GM08714 (cell line): ENCODE measurements at regions not wholly inside any gene's neighbourhood (a gene's known extent, or its start where the extent isn't known, plus 50 kb on each side); places are given as distances from the start of the nearest gene placed in this dataset.

ENCODE experiments used
- H3K4me3 ChIP-seq: fragments of 200-500 bp; sonication (Bioruptor generic); 2 replicates; pipeline ENCODE4 v1.5.1; 2014; ENCODE audit warnings: mild to moderate bottlenecking, low read length, inconsistent platforms
- ZNF274 ChIP-seq: IDR thresholded peaks from 2 replicates; pipeline ENCODE4 v1.6.1; 2012; ENCODE audit warnings: mild to moderate bottlenecking, low read depth, low read length

DNA sequence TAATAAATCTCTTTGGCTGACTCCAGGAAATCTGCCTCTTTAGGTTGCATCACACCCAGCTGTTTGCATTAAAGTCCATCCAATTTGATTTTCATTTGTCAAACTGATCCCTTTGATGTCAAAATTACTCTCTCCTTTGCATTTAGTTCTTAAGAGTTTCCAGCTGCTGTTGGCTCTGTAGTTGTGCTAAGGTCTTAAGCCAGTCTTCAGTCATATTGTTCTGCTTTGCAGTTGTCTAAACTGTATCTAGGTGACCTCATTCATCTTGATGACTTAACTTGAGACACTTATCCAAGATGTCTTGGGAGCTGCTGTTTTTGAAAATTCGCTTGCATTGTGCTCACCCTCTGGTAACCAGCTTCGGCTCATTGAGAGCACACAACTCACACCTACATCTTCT lies 386.9 kb upstream of the TLE4 start:
- H3K4me3 ChIP-seq = no peak overlapping the region
- TF ChIP-seq ZNF274 = no peak

DNA sequence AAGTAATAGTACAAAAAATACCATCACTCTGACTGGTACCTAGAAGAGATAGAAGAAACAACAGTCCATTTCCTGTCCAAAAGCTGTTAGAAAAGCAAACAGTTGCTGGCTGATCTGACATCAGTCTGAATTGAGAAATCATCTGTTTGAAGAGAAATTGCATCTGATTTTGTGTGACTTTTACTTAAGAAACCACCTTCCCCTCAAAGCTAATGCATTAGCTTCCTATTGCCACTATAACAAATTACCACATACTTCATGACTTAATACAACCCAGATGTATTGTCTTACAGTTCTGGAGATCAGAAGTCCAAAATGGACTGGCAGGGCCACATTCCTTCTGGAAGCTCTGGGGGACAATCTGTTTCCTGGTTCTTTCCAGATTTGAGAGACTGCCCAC lies 385.9 kb upstream of the TLE4 start:
- no peak for TF ChIP-seq ZNF274
- H3K4me3 ChIP-seq = no peak overlapping the region

DNA sequence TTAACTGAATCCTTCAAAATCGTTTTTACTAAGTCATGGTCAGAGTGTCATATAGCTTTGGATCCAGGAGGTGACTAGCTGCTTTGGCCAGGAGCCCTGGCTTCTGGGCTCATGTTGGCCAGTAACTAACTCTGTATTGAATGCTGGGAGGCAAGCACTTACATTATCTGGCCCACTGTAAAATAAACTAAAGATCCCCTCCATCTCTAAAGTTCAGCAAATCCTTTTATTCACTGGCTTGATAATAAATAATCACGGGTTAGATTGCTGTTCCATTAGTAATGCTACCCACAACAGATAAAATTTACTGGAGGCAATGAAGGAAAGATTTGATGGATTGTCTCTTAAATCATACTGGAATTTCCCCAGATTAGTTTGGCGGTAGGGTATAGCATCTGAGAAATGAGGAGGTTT lies 382.2 kb upstream of the TLE4 start:
- H3K4me3 ChIP-seq = no peak overlapping the region
- no peak for TF ChIP-seq ZNF274

DNA sequence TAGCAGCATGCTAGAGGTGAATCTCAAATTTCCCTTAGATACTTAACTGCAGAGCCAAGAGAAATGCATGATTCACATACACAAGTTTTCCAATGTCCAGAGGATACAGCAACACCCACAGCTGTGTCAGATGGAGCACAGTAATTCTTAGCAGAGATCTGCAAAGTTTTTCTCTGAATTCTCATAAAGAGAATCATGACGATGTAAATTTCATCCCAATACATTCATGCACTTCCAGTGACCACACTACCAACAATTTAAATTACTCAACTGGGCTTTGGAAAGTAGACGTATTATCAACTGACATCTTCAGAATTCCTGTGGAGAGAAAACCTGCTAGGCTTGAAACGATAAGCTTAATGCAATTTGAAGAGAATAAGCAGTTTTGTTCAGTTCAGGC lies 378.8 kb upstream of the TLE4 start:
- no peak overlapping the region for H3K4me3 ChIP-seq
- TF ChIP-seq ZNF274 = no peak

DNA sequence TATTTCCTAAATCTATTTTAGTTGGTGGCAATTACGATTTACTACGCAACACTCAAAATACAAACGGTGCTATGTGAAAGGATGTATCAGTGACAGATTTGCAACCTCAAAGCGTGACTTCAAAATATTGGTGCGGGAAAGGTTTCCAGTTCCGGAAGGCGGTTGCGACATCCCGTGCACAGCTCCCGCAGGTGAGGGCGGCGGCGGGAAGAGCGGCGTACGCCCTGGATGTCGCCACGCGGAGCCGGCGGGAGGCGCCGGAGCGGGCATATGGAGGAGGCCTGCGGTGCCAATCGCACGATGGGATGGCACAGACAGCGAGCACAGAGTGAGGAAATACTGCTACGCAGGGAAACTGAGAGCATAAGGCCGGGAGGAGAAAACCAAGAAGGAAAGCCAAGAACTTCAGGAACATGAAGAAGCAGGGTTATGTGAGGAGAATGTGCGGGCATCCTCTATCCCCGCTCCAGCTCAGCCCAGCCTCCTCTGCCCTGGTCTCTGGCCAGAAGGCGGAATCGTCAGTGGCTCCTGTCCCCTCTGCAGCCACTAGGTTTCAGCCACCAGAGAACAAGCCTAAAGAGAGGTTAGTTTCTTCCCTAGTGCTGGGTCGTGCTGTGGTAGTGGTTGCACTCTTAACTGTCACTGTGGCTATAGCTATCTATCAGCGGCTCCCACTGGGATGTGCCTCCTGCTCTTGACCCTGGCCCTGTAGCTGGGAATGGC lies 378.1 kb upstream of the TLE4 start:
- TF ChIP-seq ZNF274 = no peak

GRCh38 chr9:79195879-79196278 lies 375.9 kb upstream of the TLE4 start:
- TF ChIP-seq ZNF274 = no peak
- no peak overlapping the region for H3K4me3 ChIP-seq

More for the DNA sequence above, 378.1 kb upstream of the TLE4 start:
- no peak overlapping the region for H3K4me3 ChIP-seq

GRCh38 chr9:79196606-79197005 lies 375.2 kb upstream of the TLE4 start:
- H3K4me3 ChIP-seq = no peak overlapping the region
- TF ChIP-seq ZNF274 = no peak

DNA sequence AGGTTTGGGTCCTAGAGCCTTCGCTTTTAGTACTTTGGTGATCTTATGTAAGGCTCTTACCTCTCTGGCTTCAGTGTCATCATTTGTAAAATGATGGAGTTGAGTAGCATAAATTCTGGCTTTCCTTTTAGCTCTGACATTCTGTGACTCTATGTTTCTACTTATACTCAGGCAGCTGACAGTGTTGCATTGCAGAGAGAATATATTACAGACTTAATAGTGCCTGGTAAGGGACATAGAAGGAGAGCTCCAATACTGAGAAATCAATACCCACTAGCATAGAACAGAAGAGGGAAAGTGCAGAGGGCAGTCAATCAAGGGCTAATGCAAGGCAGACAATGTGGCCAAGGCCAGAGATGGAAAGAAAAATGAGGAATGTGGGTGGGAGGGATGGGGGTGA lies 371.4 kb upstream of the TLE4 start:
- no peak overlapping the region for H3K4me3 ChIP-seq
- no peak for TF ChIP-seq ZNF274

GRCh38 chr9:79201636-79202035 lies 370.1 kb upstream of the TLE4 start:
- no peak for TF ChIP-seq ZNF274
- no peak overlapping the region for H3K4me3 ChIP-seq

DNA sequence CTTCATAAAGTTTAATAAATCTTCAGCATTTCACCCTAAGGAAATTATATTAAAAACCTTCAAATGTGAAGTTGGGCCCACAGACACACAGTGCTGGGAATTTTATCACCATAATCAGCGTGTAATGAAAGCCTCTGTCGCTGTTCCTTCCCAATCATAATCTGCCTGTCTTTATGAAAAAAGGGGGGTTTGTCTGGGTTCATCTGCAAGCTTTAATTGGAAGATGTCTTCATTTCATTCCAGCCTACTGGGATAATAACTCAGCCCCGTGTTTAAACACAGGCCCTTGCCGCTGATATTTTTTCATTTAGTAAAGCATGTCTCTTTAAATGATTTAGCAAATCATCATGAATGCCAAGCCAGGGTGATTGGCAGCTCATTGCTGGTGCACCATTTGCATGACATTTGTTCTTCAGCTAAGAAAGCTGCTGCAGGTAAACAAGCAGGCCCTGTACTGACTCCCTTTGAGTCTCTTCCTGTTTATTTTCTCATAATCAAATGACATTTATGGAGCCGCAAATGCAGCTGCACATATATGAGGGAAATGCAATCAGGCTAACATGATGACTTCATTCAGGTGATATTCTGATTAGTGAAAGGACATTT lies 362.9 kb upstream of the TLE4 start:
- TF ChIP-seq ZNF274 = no peak
- no peak overlapping the region for H3K4me3 ChIP-seq

DNA sequence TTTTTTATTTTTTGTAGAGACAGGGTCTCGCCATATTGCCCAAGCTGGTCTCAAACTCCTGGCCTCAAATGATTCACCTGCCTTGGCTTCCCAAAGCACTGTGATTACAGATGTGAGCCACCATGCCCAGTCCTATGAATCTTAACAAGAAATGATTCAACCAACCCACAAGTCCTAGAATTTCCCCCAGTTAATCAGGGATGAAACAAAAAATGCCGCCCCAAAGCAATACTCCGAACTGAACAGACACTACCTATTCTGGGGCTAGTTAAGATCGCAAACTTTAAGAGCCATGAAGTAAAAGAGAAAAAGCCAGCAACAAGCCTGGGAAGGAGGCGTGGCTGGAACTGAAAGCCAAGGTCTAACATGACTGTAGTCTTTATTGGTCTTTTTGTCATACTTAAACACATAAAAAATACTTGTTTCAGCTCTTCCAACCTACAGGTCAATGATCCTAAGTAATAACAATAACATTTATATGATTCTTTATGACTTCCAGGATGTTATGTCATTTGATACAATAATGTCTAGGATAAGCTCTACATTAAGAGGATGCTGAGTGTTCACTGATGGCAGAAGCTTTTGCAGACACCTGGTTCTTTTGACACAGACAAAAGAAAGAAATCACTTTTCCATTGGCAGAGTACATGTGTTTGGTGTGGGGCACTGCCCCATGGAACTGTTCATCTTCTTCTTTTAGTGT lies 361.1 kb upstream of the TLE4 start:
- no peak for TF ChIP-seq ZNF274
- no peak overlapping the region for H3K4me3 ChIP-seq

DNA sequence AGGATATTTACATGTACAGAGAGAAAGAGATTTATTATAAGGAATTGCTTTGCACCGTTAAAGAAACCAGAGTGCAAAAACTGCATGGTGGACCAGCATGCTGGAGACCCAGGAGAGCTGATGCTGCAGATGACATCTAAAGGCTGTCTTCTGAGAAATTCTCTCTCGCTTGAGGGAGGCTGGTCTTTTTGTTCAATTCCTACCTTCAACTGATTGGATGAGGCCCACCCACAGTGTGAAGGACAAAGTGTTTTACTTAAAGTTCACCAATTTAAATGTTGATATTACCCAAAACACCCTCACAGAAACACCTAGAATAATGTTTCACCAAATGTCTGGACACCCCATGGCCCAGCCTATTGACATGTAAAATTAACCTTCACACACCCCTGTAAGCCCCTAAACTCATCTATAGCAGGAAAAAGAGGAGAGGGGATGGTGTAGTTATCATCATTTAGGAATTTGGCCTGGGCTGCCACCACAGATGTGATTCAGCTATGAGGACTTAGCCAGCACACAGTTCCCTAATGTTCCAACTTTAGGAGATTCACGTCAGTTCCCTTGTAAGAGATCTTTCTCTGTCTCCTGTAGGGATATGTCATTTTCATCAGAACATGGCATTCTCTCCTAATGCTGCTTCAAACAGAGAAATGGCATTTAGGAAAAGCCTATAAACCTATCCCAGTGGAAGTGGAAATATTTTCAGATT lies 358.2 kb upstream of the TLE4 start:
- no peak overlapping the region for H3K4me3 ChIP-seq
- no peak for TF ChIP-seq ZNF274

DNA sequence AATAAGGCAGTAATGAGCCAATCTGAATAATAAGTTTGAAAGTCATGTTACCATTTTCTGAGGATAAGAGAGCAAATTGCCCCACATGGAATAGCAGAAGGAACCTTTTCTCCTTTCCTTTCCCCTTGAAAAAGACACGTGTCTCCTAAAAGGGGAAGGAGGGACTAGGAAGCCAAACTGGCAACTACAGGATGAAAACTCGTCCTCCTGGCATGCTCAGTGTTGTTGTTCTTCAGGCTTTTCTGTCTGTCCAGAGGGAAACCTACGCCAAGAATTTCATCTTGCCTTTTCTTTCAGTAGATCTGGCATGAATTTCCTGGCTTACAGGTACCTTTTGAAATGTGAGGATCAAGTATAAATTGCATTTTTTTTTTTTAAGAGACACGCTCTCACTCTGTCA lies 355.9 kb upstream of the TLE4 start:
- TF ChIP-seq ZNF274 = no peak

DNA sequence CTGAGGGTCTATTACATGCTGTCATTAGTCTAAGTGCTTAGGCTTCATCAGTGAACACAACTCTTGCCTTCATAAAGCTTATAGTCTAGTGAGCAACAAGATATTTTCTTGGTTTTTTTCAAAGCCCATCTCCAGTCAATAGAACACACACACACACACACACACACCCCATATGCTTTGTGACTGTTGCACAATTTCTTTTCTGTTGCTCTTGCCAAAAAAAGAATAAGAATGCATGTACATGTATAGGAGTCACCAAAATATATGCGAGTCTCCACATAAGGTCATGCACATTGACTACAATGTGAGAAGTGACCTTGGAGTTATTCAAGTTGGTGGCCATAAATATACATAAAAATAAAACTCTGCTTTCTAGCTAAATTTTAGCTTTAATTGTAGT lies 351.5 kb upstream of the TLE4 start:
- TF ChIP-seq ZNF274 = no peak
- H3K4me3 ChIP-seq = no peak overlapping the region

More for the DNA sequence above, 355.9 kb upstream of the TLE4 start:
- no peak overlapping the region for H3K4me3 ChIP-seq

GRCh38 chr9:79220666-79221065 lies 351.1 kb upstream of the TLE4 start:
- no peak for TF ChIP-seq ZNF274
- H3K4me3 ChIP-seq = no peak overlapping the region

- H3K4me3 ChIP-seq = no peak overlapping the region
- no peak for TF ChIP-seq ZNF274
Measured at GRCh38 chr9:79221084-79221483, 350.7 kb upstream of the TLE4 start.
